Hepatocyte (in vitro differentiated cells): ENCODE measurements at regions not wholly inside any gene's neighbourhood (a gene's known extent, or its start where the extent isn't known, plus 50 kb on each side); places are given as distances from the start of the nearest gene placed in this dataset.

Experiments used
- EZH2 ChIP-seq: fragments of 200-600 bp; sonication (generic); IDR thresholded peaks from 2 replicates; pipeline ENCODE4 v1.6.1; 2016; ENCODE audit warnings: antibody characterized with exemption, mild to moderate bottlenecking, borderline replicate concordance
- TF ChIP-seq, protein P1 (sequence below): fragments of 200-600 bp; sonication (generic); IDR thresholded peaks from 2 replicates; pipeline ENCODE4 v1.5.1; 2016; ENCODE audit warnings: antibody characterized with exemption, mild to moderate bottlenecking; ENCODE audit not compliant: poor library complexity

DNA sequence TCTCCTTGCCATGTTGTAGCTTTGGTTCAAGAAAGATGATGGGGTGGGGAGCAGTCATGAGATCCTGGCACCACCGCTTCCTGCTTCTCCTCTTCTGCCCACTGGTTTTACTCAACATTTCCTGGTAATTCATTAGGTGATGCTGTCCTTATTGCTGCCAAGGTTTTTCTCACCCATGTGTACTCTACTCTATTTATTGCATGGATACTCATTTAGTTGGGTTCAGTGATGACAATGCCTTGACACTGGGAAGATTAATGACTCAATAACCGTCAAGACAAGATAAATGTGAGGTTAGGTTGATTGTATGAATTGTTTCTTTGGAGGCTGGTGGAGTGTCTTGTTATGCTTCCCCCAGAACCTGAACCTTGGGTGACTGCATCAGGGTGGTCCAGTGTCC is 484.2 kb downstream of the SIPA1L2 start:
- TF ChIP-seq, protein P1, sequence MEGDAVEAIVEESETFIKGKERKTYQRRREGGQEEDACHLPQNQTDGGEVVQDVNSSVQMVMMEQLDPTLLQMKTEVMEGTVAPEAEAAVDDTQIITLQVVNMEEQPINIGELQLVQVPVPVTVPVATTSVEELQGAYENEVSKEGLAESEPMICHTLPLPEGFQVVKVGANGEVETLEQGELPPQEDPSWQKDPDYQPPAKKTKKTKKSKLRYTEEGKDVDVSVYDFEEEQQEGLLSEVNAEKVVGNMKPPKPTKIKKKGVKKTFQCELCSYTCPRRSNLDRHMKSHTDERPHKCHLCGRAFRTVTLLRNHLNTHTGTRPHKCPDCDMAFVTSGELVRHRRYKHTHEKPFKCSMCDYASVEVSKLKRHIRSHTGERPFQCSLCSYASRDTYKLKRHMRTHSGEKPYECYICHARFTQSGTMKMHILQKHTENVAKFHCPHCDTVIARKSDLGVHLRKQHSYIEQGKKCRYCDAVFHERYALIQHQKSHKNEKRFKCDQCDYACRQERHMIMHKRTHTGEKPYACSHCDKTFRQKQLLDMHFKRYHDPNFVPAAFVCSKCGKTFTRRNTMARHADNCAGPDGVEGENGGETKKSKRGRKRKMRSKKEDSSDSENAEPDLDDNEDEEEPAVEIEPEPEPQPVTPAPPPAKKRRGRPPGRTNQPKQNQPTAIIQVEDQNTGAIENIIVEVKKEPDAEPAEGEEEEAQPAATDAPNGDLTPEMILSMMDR: no peak
- no peak for TF ChIP-seq EZH2
